Endothelial cell of umbilical vein (primary cell): ENCODE measurements at regions not wholly inside any gene's neighbourhood (a gene's known extent, or its start where the extent isn't known, plus 50 kb on each side); places are given as distances from the start of the nearest gene placed in this dataset.

Experiments
- BruUV-seq: library from RNA; stranded (reverse); fragments of 400-500 nt; replicated peaks from 2 replicates; lab custom pipeline; 2021; lab: Mats Ljungman, UMichigan
- CTCF ChIA-PET: fragments of 300-600, 350-600 bp; sonication (Branson Sonifier 250); formaldehyde crosslinking; loops from one replicate; lab custom pipeline; 2021; ENCODE audit warnings: antibody characterized with exemption, inconsistent platforms; lab: Charles Lee
- POLR2A ChIA-PET: fragments of 300-600, 350-600 bp; sonication (Branson Sonifier 250); formaldehyde crosslinking; loops from one replicate; lab custom pipeline; 2021; ENCODE audit warnings: antibody characterized with exemption, inconsistent platforms; lab: Charles Lee
- DNase-seq: peaks from one replicate; pipeline ENCODE4 v3.0.0-alpha.2; 2011; ENCODE audit warnings: low read depth, low spot score
- FAIRE-seq: peaks from 2 replicates; lab custom pipeline; 2011; peaks lifted over from hg19 to GRCh38; lab: Jason Lieb, UNC
- H2AFZ ChIP-seq: 2 replicates; pipeline ENCODE4 v1.6.0; 2012; ENCODE audit warnings: low read depth, low read length, control low read depth, inconsistent platforms
- H3K27ac ChIP-seq: 2 replicates; pipeline ENCODE4 v1.5.1; 2011; ENCODE audit warnings: low read depth, mild to moderate bottlenecking, control low read depth, low read length, moderate library complexity; ENCODE audit not compliant: insufficient read depth
- H3K27me3 ChIP-seq, 2 experiments: 2 replicates each; pipeline versions ENCODE4 v1.6.0 to v1.6.1; 2011; ENCODE audit warnings: low read length in 2 of 2, mixed read lengths in 1 of 2; ENCODE audit not compliant: control insufficient read depth in 2 of 2, insufficient read depth in 2 of 2
- H3K36me3 ChIP-seq, 2 experiments: 2 replicates in 1 of 2; 3 replicates in 1 of 2; pipeline ENCODE4 v1.5.1; 2011; ENCODE audit warnings: low read length in 2 of 2, mild to moderate bottlenecking in 1 of 2, moderate library complexity in 1 of 2; ENCODE audit not compliant: control insufficient read depth in 2 of 2, insufficient read depth in 2 of 2; ENCODE audit errors: extremely low read depth in 1 of 2
- H3K4me1 ChIP-seq: 3 replicates; pipeline ENCODE4 v1.5.1; 2011; ENCODE audit warnings: mild to moderate bottlenecking, low read length; ENCODE audit not compliant: control insufficient read depth, insufficient read depth; ENCODE audit errors: extremely low read depth
- H3K4me2 ChIP-seq: 2 replicates; pipeline ENCODE4 v1.6.1; 2011; ENCODE audit warnings: low read length, control low read depth, mixed read lengths; ENCODE audit not compliant: insufficient read depth
- H3K4me3 ChIP-seq, 3 experiments: fragments of 200-600 bp in 1 of 3; sonication (generic), shearing (Covaris generic) in 1 of 3; replicated peaks in 1 of 3; 2 replicates each; pipeline ENCODE4 v1.5.1; 2011 to 2016; ENCODE audit warnings: control low read depth in 3 of 3, low read length in 3 of 3, mild to moderate bottlenecking in 2 of 3, inconsistent platforms in 1 of 3, low read depth in 1 of 3, moderate library complexity in 1 of 3; ENCODE audit not compliant: insufficient read depth in 1 of 3
- H3K79me2 ChIP-seq: 2 replicates; pipeline ENCODE4 v1.6.0; 2012; ENCODE audit warnings: low read length, inconsistent platforms; ENCODE audit not compliant: control insufficient read depth, insufficient read depth
- H3K9ac ChIP-seq: replicated peaks from 2 replicates; pipeline ENCODE3; 2011; ENCODE audit warnings: low read length, control low read depth; ENCODE audit not compliant: insufficient read depth; ENCODE audit errors: extremely low read depth
- H3K9me1 ChIP-seq: replicated peaks from 3 replicates; pipeline ENCODE4 v1.6.0; 2011; ENCODE audit warnings: mild to moderate bottlenecking, low read length; ENCODE audit not compliant: control insufficient read depth, insufficient read depth; ENCODE audit errors: extremely low read depth
- H3K9me3 ChIP-seq: replicated peaks from 2 replicates; pipeline ENCODE4 v1.5.1; 2012; ENCODE audit warnings: low read length, inconsistent platforms; ENCODE audit not compliant: control insufficient read depth, insufficient read depth
- H4K20me1 ChIP-seq: replicated peaks from 2 replicates; pipeline ENCODE3; 2011; ENCODE audit warnings: mild to moderate bottlenecking, low read length; ENCODE audit not compliant: control insufficient read depth, insufficient read depth; ENCODE audit errors: extremely low read depth
- EZH2 ChIP-seq: IDR thresholded peaks from 2 replicates; pipeline ENCODE4 v1.6.1; 2012; ENCODE audit warnings: borderline replicate concordance, low read depth, mild to moderate bottlenecking, moderate library complexity, low read length, inconsistent platforms; ENCODE audit not compliant: severe bottlenecking
- FOS ChIP-seq: IDR thresholded peaks from 2 replicates; pipeline ENCODE4 v1.6.1; 2011; ENCODE audit warnings: mild to moderate bottlenecking, low read length, moderate library complexity, borderline replicate concordance; ENCODE audit not compliant: insufficient read depth
- GATA2 ChIP-seq: IDR thresholded peaks from 2 replicates; pipeline ENCODE4 v1.7.0; 2011; ENCODE audit warnings: low read depth, mild to moderate bottlenecking, moderate library complexity, mixed read lengths, low read length; ENCODE audit not compliant: insufficient read length, insufficient read depth
- MAX ChIP-seq: IDR thresholded peaks from 2 replicates; pipeline ENCODE4 v1.6.1; 2011; ENCODE audit not compliant: insufficient read depth, insufficient read length
- MYC ChIP-seq: IDR thresholded peaks from one replicate; pipeline ENCODE4 v1.6.1; 2011; ENCODE audit warnings: mild to moderate bottlenecking, low read depth, low read length
- POLR2A ChIP-seq: IDR thresholded peaks from 2 replicates; pipeline ENCODE4 v1.6.1; 2012; ENCODE audit warnings: low read depth, mild to moderate bottlenecking, control low read depth, low read length
- POLR2AphosphoS5 ChIP-seq: IDR thresholded peaks from 2 replicates; pipeline ENCODE4 v1.6.1; 2012; ENCODE audit warnings: low read depth, mild to moderate bottlenecking, control low read depth, low read length, moderate library complexity; ENCODE audit not compliant: insufficient read depth
- dilution Hi-C: fragments of 300-500 bp; cut with MboI; formaldehyde crosslinking; loops from one replicate; pipeline ENCODE4 v1.15.0; 2019; ENCODE audit warnings: low sequenced_read_pairs; ENCODE audit not compliant: extremely low pct_ligation_motif_present
- intact Hi-C: fragments of 100-400 bp; cut with micrococcal nuclease; formaldehyde crosslinking; loops from one replicate; pipeline ENCODE4 v1.10.0; 2022

- intact Hi-C loops (no loop called here), dilution Hi-C loops (no loop called here)
- no peaks in the 10 kb centered on the region for H3K9me3 ChIP-seq
- ChIA-PET POLR2A (no interaction called here), CTCF (no interaction called here)
- H3K36me3 ChIP-seq, result no peaks in the 10 kb centered on the region
- TF ChIP-seq GATA2 (no peak), POLR2A (no peak), POLR2AphosphoS5 (no peak), MYC (no peak), MAX (no peak)
- peak; percentile 15 for DNase-seq
- H4K20me1 ChIP-seq, result no peaks in the 10 kb centered on the region
- H3K4me1 ChIP-seq, result no peaks in the 10 kb centered on the region
- no peaks in the 10 kb centered on the region for H3K79me2 ChIP-seq
- BruUV-seq, result no TSS peak
- no peak for FAIRE-seq
- no peaks in the 10 kb centered on the region for H3K27me3 ChIP-seq
- H3K4me2 ChIP-seq, result no peak overlapping the region
- no peak overlapping the region for H2AFZ ChIP-seq
- no peak overlapping the region for H3K9ac ChIP-seq
- H3K4me3 ChIP-seq, result no peak overlapping the region
- H3K27ac ChIP-seq, result no peak overlapping the region
- H3K9me1 ChIP-seq, result no peaks in the 10 kb centered on the region
Measured at GRCh38 chr6:76843054-76843822, 620.1 kb downstream of the HTR1B start.

DNA sequence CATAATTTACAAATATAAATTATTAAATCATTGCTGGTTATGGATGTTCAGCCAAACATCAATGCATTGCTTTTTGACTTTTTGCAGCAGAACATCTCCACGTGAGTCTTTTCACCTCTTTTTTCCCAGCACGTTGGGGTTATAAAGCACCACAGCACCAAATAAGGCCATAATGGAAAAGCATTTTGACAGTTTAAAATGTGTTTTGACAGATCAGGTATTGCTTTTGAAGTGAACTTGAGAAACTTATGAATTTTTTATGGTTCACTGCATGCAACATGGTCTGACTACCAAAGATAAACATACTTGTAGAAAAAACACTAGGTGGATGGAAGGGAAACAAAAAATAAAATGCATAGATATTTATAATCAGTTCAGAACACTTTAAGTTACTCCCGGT, 622.4 kb downstream of the HTR1B start:
- BruUV-seq, result no TSS peak
- no peaks in the 10 kb centered on the region for H3K79me2 ChIP-seq
- no peak overlapping the region for H3K4me2 ChIP-seq
- no peak overlapping the region for H2AFZ ChIP-seq
- no peak overlapping the region for H3K27ac ChIP-seq
- ChIA-PET POLR2A (no interaction called here), CTCF (no interaction called here)
- H3K36me3 ChIP-seq, result no peaks in the 10 kb centered on the region
- TF ChIP-seq GATA2, result no peak
- no peak for TF ChIP-seq MYC
- TF ChIP-seq POLR2A, result no peak
- no peak for TF ChIP-seq EZH2
- no peak for TF ChIP-seq FOS
- no peak for TF ChIP-seq POLR2AphosphoS5
- FAIRE-seq (no peak), DNase-seq (no peak)
- no peak overlapping the region for H3K4me3 ChIP-seq
- H3K9me3 ChIP-seq, result no peaks in the 10 kb centered on the region
- intact Hi-C loops (no loop called here), dilution Hi-C loops (no loop called here)
- no peaks in the 10 kb centered on the region for H3K4me1 ChIP-seq
- H4K20me1 ChIP-seq, result no peaks in the 10 kb centered on the region
- H3K9ac ChIP-seq, result no peak overlapping the region
- H3K9me1 ChIP-seq, result no peaks in the 10 kb centered on the region
- no peaks in the 10 kb centered on the region for H3K27me3 ChIP-seq
